Amygdala (tissue), 56 donors: ENCODE measurements at regions not wholly inside any gene's neighbourhood (a gene's known extent, or its start where the extent isn't known, plus 50 kb on each side); places are given as distances from the start of the nearest gene placed in this dataset.
"Not testable (repeated sequence)": the region's sequence is repeated elsewhere in the genome, so short reads cannot be mapped to it uniquely, and the experiment has no call there.

ENCODE experiments used
- DNase-seq, 56 donors: peaks; one replicate each; lab custom pipeline; 2025; lab: John Stamatoyannopoulos, UW

DNA sequence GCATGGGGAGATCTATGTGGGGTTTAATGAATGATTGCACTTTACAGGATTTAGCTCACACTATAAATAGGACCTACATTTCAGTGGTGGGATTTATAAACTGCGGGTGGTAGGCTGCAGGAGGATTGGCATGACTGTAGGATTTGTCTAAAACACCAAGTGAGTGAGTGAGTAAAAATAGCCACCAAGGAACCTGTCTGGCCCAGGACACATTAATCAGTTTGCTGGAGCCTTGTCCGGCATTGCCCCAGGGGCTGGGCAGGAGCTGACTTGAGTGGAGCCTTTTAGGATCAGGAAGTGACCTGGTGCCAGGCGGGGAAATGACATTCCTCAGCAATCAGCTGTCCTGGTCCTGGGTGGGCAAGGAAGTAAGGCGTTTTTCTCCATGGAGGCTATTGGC, 193.9 kb upstream of the ADRA1D start:
- DNase-seq = no peak

DNA sequence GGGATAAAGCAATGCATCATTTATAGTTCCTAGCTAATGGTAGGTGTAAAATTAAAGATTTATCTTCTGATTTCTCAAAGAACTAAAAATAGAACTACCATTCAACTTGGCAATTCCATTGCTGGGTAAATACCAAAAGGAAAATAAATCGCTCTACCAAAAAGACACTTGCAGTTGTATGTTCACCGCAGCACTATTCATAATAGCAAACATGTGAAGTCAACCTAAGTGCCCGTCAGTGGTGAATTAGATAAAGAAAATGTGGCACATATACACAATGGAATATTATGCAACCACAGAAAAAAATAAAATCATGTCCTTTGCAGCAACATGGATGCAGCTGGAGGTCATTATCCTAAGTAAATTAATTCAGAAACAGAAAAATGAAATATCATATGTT, 192.8 kb upstream of the ADRA1D start:
- no peak for DNase-seq

DNA sequence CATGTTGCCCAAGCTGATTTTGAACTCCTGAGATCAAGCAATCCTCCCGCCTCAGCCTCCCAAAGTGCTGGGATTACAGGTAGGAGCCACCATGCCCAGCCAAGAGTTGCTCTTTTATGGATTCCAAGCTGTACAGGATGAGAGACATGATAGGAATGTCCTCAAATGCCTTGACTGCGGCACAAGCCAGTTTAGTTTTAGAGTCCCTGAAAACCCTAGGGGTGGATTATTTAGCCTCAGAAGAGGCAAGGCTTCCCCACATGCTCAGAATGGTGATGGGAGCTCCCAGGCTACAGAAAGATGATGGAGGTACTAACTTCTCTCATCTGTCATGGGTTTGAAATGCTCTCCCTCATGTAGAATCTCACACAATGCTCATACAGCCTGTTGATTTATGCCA, 192.1 kb upstream of the ADRA1D start:
- no peak for DNase-seq

DNA sequence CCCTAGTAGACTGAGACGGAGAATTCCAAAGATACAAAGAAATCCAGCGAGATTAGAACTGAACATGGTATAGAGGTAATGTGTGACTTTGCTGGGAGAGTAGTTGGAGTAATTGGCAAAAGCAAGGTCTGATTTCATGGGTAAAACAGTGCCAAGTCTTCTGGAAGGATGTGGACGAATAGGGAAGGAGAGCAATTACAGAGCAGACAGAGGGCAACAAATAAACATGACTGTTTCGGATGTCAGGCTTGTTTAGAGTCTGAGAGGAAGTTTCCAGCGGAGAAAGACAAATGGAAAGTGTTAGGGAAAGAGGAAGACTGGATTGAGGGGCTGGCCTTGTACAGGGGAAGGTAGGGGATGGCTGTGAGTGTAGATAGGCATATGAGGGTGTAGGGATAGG, 190.4 kb upstream of the ADRA1D start:
- DNase-seq = no peak

DNA sequence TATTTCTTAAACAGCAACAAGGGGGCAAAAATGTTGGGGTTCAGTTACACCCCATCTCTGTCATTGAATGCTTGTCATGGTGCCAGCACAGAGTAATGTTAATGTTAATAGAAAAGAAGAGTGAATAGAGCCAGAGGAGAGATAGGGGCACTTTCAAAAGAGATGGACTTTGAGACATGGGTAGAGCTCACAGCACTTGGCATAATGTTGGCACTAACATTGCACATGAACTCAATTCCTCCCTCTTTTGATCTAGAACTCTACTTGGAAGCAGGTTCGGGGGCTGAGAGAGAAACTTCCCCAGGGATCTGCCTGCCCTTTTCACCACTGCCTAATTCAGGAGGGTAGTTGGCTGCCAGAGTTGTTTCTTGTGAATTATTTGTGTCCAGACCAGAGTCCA, 188.0 kb upstream of the ADRA1D start:
- DNase-seq = no peak

DNA sequence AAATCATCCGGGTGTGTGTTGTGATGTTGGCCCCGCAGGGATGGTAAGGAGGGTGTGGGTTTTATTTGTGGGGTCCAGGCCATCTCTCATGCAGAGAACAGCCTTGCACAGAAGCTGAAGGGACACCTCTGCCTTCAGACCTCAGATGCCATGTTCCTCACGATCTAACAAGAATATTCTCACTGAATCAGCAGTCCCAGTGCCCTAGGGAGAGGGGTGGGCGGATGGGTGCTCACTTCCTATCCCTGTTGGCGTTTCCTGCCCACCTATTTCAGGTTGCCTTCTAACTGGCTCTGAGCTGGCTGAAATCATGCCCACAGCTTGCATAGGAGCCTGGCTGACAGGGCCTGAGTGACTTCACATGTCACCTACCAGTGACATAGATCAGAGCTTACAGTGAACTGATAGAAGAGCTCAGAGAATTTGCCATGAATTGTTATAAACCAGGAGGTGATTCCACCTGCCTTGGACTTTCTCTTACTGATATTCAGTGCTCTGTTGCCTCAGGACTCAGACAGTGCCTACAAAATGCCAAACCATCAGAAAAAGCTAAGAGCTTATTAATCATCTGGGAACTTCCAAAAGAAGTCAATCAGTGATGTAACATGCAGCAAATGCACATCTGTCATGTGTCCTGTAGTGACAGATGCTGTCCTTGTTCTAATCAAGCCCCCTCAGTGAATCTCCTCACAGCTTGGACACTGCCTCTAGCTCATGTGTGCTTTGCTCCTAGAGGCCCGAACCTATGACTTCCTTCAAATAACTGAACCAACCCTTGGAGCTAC, 186.8 kb upstream of the ADRA1D start:
- no peak for DNase-seq

DNA sequence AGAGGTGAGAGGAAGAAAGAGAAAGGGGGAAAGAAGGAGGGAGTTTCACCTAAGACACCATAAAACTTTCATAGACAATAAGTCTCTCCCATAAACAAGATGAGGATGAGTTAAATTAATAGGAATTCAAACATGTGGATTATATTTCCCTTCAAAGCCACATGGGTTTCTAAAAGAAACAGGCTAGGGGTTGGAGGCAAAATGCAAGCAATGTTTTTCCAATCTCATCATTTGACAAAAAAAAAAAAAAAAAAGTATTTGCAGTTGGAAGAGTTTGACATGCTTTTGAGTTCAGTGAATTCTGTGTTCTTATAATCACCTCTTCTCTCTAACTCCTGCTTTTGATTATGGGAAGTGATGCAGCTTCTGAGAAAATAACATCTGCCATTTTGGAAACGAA, 186.1 kb upstream of the ADRA1D start:
- DNase-seq = no peak

DNA sequence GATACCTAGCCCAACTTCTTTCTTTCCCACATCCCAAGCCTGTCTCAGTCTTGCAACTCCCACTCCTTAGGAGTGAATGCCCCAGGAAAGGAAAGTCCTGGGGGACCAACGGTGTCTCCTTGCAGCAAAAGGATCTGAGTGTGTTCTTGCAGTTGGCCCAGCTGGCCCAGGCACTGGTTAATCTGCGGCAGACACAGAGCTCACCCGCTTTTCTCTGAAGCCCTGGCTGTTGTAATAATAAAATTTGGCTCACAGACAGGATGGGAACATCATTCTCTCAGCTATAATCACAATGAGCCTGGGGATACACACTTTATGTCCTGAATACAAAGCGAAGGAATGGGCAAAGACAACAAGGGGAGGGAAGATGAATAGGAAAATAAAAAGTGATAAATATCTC, 185.6 kb upstream of the ADRA1D start:
- DNase-seq = no peak

DNA sequence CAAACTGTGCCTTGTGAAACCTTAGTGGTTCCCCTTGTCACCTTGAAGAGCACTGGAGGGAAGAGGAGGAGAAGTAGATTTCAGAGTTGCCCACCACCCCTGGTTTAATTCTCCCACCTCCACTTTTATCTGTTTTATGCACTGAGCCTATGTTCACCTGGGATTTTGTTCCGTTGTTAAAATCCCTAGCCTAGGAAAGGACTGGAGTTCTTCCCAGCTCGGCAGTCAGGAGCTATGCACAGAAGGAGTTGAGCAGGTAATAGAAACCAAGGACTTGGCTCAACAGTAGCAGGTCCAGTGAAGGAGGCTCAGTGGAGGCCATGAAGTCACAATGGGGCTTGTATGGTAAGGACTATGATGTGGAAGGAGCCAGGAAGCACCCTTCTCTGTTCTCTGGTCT, 182.4 kb upstream of the ADRA1D start:
- DNase-seq = no peak

DNA sequence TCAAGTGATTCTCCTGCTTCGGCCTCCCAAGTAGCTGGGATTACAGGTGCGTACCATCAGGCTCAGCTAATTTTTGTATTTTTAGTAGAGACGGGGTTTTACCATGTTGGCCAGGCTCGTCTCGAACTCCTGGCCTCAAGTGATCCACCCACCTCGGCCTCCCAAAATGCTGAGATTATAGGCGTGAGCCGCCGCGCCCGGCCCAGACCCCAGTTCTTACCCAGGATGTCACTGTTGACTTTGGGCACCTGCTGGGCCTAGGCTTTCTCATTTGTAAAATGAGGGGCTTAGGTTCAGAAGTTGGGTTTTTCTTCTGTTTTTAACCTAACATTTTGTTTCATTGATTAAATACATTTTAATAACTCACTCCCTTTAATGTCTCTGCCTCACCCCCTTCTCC, 181.7 kb upstream of the ADRA1D start:
- not testable (repeated sequence) for DNase-seq

DNA sequence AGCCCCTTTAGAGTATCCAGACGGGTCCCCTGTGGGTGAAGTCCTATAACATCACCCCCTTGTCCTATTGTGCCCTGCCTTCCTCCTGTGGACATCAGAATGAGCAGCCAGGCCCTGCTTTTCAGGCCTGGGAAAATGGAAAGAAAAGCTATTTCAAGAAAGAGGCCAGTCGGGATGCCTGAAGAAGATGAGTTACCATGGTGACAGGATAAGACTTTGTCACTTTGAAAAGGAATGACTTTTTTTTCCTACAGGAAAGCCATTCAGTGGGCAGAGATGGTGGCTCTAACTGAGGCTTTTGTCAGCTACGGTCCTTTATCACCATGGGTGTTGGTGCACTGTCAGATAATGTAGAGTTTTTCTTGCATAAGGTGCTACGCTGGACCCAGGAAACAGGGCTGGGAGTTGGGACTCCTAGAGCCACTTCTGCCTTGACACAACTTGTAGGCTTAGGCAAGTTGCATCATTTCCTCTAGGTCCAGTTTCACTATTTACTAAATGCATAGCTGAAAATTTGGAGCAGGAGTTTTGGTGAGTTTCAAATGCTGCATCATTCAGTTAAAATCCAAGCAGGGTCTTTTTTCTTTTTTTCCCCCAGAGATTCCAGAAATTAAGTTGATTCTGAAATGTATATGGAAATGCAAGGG, 179.0 kb upstream of the ADRA1D start:
- DNase-seq = no peak

DNA sequence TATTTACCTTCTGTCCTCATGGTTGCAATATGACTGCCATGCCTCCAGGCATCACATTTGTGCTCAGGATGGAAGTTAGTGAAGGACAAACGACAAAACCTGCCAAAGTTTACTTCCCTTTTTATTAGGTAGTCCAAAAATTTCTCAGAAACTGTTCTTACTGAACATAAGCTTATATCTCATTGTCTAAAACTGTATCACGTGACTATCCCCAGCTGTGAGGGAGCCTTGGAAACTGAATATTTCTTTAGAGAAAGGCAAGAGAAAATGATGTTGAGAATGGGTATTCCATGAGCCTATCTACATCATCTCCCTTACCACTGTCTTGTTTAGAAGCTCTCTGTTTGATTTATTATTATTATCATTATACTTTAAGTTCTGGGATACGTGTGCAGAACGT, 169.1 kb upstream of the ADRA1D start:
- no peak for DNase-seq

DNA sequence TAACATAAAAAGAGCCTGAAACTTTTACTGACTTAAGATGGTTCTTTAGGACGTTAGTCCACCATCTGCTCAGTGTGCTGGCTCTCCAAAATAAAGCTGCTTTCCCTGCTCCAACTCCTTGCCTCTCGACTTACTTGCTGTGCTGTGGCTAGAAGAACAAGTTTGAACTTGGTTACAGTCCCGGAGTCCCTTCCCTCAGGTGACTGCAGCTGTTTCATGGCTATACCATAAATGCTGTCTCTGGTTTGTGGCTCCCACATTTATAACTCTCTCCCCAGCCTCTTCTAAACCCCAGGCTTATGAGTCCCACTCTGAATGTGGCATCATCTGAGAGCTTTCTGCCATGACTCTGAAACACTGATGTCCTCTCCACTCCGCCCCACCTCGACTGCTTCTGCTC, 166.2 kb upstream of the ADRA1D start:
- no peak for DNase-seq

DNA sequence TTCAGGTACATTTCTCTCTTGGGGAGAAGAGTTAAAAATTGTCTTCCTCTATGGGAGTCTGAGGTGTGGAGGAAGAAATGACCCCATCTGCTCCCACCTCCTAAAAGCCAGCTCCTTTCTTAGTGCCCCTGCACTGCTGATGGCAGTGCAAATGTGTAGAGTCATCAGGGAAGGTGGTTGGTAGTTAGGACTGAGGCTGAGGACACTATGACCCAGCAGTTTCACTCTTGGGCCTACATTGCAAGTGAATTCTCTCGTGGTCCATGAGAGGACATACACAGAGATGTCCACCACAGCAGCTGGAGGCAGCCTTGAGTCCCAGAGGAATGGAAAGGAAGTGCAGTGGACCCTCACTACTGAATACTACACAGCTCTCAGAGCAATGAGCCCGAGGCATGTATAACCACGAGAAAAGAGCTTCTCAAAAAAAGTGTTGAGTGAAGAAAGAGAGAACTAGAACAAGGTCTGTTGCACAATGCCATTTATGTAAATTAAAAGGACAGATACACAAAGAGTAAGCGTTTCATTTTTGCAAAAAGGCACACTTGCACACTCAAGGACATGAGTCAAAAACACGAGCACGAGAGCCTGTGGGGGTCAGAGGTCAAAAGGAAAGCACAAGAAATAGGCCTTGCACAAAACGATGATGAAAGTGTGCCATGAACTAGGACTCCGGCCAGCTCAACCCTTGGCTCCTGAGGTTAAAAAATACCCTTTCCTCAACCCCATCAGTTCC, 164.4 kb upstream of the ADRA1D start:
- DNase-seq = no peak

DNA sequence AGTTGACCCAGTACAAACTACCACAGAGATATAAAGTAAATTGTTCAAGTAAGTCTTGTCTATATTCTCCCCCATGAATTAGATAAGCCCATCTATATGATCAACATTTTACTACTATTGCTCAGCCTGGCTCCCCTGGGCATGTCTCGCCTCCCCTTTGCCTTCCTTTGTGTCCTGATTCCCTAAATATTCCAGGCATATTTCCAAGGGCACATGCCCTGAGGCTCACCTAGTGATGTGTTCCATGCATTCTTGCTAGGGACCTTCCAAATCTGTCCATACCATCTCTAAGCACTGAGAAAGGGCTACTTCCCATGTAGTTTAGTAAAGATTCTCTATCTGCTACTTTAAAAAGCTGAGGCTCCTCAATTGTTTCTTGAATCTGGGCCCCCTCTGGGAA, 163.1 kb upstream of the ADRA1D start:
- no peak for DNase-seq

DNA sequence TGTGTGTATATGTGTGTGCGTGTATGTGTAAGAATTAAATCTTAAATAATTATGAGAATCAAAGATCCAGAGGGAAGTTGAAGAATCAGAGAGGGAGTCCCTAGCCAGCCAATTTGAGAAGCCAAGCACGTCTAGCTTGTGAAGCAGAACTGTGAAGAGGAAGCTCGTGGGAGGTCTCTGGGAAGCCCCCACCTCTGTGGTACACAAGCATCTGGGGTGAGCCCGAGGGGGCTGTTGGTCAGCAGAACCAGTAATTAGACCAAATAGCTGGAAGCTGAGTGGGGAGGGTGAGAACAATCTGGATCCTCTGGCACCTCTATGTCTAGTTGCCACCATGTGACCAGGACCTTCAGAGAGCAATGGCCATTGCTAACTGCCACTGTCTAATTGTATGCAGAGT, 162.7 kb upstream of the ADRA1D start:
- DNase-seq = no peak

DNA sequence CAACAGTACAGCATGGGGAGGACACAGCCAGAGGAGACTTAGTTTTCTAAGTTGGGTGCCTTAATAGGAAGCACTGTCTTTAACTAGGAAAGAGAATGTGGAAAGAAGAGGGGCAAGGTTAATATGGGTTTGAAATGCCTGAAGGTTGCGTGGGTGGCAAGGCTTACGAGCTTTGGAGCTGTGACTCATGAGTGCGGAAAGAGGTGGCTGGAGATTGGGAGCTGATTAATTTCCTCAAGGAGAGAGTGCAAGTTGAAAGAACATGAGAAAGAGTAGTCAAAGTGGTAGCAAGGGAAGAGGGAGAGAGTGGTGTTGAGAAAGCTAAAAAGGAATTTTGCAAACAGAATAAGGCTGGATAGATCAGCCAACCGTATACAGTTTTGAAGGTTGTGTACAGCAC, 157.5 kb upstream of the ADRA1D start:
- DNase-seq = no peak

DNA sequence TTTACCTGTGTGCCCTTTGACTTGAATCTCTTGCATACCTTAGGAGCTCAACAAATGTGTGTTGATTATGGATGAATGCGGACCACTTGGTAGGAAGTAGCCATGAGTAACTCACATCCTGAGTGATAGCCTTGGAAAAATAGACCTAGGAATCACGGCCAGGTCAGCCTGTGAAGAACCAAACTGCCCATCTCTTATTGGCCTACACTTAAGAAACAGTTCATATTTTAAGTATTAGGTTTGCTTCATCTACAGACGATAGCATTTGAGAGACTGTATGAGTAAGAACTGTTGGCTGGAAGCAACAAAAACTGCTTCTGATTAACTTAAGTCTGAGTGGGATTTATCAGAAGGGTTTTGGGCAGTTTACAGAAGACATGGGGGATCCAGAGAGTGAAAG, 152.5 kb upstream of the ADRA1D start:
- no peak for DNase-seq

DNA sequence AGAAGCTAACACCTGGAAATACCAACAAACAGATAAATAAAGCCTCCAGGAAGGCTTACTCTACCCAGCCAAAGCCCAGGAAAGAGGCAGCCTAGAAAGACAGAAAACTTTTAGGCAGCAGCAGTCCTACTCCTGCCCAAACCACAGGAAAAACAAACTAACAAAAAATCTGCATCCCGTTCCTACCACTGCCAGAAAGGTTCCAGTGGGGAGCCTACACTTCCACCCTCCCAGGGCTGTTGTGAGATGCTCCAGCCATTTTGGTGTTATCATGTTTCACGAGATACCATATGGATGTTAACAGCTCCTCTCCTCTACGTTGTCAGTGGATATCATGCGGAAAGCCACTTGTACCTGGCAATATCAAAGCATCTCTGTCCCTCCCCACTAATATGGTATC, 135.9 kb upstream of the ADRA1D start:
- no peak for DNase-seq

DNA sequence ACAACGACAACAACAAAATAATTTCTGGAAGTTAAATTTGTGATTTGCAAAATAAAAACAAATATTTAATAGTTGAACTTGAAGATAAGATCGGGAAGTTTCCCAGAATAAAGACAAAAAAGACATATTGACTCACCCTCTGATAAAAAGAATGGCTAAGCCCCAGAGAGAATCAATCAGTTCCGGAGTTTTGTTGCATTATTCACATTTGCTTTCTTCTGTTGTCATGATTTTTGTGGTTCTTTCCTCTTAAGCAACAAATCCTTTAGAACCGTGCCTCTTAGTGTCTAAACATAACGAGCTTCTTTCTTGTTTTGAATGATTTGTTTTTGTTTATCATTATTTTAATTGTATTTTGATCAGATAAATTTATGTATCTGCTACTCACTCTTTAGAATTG, 134.9 kb upstream of the ADRA1D start:
- no peak for DNase-seq

DNA sequence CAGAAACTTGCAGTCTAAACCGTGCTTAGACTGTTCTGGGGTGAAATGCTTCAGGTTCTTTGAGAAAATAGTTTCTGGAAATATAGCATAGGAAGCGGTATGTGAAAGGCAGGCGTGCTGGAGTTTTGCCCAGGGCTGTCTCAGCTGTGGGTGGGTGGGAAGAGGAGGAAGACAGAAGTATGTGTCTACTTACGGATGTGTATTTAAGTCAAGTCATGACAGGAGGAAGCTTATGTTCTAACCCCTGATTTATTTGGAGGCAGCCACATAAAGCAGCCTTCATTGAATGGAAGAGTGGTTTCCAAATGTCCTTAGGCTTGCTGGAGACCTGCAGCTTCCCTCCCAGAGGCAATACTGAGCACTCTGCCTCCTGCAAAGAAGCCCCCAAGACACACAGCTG, 126.8 kb upstream of the ADRA1D start:
- peak in 25 of 56 donors; percentile 2 to 58 (median 13) for DNase-seq

DNA sequence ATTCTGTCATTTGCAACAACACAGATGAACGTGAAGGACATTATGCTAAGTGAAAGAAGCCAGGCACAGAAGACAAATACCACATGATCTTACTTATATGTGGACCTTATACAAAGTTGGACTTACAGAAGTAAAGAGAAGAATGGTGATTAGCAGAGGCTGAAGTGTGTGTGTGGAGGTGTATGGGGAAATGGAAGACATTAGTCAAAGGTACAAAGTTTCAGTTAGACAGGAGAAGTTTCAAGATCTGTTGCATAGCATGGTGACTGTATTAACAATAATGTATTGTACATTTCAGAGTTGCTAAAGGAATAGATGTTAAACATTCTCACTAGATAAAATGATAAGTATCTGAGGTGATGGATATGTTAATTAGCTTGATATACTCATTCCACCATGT, 124.4 kb upstream of the ADRA1D start:
- no peak for DNase-seq
